GM19035 (cell line): ENCODE measurements at regions not wholly inside any gene's neighbourhood (a gene's known extent, or its start where the extent isn't known, plus 50 kb on each side); places are given as distances from the start of the nearest gene placed in this dataset.

ENCODE experiments used
- ATAC-seq: cut with Tn5 transposase; IDR thresholded peaks from one replicate; pipeline ENCODE4 v1.9.1; 2021; ENCODE audit not compliant: unreplicated experiment

- no peak for ATAC-seq
Measured at GRCh38 chr7:136184719-136185118, 207.6 kb upstream of the MTPN start.

GRCh38 chr7:136183981-136184380 is 206.8 kb upstream of the MTPN start:
- no peak for ATAC-seq

DNA sequence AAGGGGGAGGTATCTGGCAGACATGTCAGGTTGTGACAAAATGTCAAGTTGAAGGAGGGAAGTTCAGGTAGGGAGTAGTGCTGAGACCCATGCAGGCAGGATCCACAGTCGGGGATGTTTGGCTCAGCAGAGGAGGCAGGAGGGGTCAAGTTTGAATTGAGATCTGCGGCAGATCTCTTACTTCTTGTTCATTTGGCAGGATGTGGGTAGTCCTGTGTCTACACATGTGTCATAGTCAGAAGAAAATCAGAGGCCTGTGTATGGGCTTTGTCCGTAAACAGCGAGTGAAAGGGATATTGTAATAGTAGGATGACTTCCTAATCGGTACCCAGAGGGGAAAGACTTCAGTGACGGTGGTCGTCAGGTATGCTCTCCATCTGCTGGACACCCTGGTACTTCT is 203.8 kb upstream of the MTPN start:
- ATAC-seq, result no peak

DNA sequence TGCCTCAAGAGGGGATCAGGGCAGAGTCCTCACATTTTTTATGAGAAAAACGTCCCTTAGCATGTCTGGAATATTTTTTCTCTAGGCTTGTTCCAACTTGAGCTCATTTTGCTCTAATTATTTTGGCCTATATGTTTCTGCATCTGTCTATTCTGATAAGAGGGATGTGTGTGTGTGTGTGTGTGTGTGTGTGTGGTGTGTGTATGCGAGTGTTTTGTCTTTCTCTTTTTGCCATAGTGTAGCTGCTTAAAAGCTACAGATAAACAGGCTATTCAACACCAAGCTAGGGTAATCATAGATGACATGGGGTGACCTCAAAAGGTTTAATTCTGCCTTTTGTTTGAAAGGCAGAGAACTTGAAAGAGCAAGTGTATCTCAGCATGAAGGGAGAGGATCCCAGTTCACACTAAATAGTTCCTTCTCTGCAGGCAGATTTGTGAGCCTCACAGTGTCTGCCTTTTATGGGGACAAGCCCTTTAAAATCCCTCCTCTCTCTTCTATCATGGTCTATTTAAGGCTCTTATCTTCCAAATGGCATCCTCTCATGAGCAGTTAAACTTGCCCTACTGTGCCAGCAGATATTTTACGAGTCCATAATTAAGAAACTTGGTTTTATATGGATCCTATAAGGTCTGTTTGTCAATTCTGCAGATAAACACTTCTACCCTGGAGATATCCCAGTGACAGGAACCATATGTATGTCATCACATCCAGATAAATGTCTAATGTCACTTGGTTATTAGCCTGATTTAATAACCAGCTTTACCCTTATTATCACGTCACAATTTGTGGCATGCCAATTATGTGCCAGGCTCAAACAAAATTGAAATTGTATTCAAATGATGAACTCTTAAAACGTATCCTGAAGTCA is 202.9 kb upstream of the MTPN start:
- ATAC-seq, result no peak

- no peak for ATAC-seq
Measured at GRCh38 chr7:136179154-136179553, 202.0 kb upstream of the MTPN start.

GRCh38 chr7:136174477-136175125 is 197.4 kb upstream of the MTPN start:
- ATAC-seq, result no peak

- no peak for ATAC-seq
Measured at GRCh38 chr7:136173874-136174273, 196.7 kb upstream of the MTPN start.

- ATAC-seq, result no peak
Measured at GRCh38 chr7:136171233-136171632, 194.1 kb upstream of the MTPN start.

GRCh38 chr7:136168821-136169220 is 191.7 kb upstream of the MTPN start:
- ATAC-seq, result no peak

DNA sequence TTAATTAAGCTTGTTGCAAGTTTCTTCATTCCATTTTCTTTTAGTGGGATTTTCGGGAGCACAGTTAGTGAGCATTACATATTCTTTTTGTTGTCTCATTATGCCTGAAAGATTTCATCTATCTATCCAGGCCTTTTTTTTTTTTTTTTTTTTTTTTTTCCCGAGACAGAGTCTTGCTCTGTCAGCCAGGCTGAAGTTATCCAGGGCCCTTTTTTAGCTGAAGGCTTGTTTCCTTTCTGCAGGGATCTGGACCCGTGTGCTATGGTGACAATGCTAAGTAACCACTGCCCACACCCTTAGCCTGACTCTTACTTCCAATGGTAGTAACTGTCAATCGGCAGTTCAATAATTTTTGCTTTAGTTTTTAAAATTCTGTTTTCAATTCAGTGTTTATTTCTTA is 190.8 kb upstream of the MTPN start:
- no peak for ATAC-seq

DNA sequence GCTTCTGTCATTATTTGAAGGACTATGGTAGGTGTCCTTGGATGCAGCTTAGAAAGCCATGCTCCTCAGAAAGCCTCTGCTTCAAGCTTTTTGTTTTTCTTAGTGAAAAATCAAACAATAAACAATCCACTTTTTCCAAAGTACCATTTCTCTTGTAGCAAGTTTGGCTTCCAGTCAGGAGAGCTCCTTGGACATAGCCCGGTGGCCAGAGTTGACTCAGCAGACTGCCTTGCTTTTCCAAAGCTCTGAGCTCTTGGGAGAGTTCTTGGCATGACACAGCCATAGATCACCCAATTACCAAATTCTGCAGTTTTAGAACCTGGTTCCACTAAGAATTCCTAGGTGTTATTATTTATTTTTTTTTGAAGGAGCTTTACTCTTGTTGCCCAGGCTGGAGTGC is 189.4 kb upstream of the MTPN start:
- ATAC-seq, result no peak

DNA sequence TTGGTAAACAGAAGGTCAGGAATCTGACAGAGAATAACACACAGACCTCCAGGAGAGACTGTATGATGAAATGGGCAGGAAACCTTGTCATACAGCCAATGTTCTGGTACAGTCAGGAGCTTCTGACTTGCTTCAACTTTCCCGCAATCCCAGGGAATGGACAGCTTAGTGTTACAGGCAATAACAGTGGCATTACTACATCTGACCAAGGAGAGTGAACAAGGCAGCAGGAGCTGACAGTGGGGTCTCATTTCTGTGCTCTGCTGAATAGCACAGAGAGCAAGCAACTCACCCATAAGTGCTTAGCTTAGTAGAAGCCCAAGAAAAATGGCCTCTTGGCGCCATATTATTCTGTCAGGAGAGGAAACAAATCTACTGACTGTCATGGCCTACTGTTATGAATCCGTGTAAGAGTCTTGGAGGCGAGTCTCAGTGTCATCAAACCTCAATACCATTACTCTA is 186.2 kb upstream of the MTPN start:
- ATAC-seq, result no peak

DNA sequence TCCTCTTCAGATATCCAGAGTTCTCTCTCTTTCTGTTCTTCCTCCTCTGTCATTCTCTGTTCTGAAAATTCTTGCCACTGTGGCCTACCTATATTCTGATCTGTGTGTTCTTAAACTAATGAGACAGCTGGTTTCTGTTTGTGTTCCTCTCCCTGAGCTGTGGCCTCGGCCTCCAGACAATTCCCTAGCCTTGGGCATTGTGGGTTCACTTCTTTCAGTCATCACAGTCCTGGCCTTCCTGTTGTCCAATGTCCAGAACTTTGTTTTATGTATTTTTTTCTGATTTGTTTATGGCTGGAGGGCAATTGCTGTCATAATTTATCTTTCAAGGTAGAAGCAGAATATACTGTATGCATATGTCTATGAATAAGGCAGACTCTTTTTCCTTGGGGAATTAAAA is 173.2 kb upstream of the MTPN start:
- no peak for ATAC-seq

- ATAC-seq, result no peak
Measured at GRCh38 chr7:136148920-136149319, 171.8 kb upstream of the MTPN start.

DNA sequence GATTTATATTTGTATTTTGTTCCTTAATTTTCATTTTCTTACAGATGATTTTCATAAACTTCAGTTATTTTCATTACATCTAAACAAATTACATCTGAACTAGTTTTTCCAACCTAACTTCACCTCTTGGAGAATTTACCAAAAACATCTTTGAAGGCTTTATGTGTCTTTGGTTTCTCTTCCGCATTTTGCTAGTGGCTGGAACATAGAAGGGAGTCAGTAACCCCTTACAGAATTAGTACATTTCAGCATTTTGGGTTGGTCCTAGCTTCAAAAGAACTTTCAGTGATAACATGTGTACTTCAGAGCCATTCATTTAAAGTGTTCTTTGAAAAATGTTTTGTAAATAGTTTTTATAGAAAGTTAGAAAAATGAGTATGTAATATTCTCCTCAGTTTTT is 169.8 kb upstream of the MTPN start:
- ATAC-seq, result no peak

- ATAC-seq, result no peak
Measured at GRCh38 chr7:136144182-136144581, 167.0 kb upstream of the MTPN start.

- ATAC-seq, result no peak
Measured at GRCh38 chr7:136143271-136143670, 166.1 kb upstream of the MTPN start.

- ATAC-seq, result no peak
Measured at GRCh38 chr7:136142583-136142982, 165.4 kb upstream of the MTPN start.

DNA sequence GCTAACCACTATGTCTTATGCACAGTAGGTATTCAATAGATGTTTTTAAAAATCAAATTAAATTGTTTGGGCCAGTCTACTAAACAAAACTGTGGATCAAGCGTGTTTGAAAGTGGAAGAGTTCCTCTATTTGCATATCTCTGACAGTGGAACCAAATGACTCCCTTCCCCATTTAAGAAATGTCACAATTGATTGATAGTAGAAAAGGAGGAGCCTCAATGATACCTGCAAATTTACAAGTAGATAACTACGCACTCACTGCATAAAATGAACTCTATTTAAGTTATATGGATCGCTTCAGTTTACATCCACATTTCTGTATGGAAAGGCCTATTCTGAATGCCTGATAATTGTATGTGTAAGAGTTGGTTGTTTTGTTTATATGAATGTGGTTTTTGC is 163.3 kb upstream of the MTPN start:
- no peak for ATAC-seq

- no peak for ATAC-seq
Measured at GRCh38 chr7:136139417-136139816, 162.3 kb upstream of the MTPN start.

- no peak for ATAC-seq
Measured at GRCh38 chr7:136138991-136139390, 161.8 kb upstream of the MTPN start.

DNA sequence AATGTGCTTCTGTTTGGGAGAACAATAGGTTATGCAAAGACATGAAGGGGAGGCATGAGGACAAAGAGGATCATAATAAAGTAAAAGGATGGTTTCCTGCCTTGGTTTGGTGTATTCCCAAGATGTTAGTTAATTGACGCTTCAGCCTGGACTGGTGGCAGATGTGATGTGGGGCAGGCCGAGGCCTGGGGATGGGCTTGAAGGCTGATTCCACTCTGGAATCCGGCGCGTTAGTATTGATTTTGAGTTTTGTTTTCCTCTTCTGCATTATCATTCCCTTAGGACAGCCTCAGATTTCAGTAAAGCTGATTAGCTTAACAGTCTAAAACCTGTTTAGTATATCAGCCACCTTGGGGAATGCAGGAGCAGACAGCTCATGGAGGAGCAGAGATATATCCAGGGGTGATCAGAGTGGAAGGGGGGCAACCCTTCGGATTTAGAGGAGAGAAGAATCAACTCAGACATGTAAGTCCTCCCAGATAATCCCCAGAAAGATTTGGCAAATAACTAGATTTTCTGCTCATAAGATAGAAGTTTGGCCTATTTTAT is 159.8 kb upstream of the MTPN start:
- no peak for ATAC-seq
